Small intestine (tissue), 7 donors: ENCODE measurements at regions not wholly inside any gene's neighbourhood (a gene's known extent, or its start where the extent isn't known, plus 50 kb on each side); places are given as distances from the start of the nearest gene placed in this dataset.
A peak's percentile ranks its signal among the peaks of the same experiment; 100 is the strongest.

ENCODE experiments used
- DNase-seq, 2 donors: peaks; one replicate each; pipeline versions ENCODE4 v3.0.0 to v3.0.0-alpha.2; 2013
- FAIRE-seq: peaks from 2 replicates; lab custom pipeline; 2012; peaks lifted over from hg19 to GRCh38; lab: Jason Lieb, UNC
- H3K27ac ChIP-seq, 3 donors: one replicate each; pipeline ENCODE4 v1.5.1; 2013; ENCODE audit warnings: low read length in 2 of 3, mild to moderate bottlenecking in 2 of 3, control low read depth in 1 of 3, inconsistent platforms in 1 of 3, low read depth in 1 of 3, moderate library complexity in 1 of 3
- H3K27me3 ChIP-seq, 3 donors: one replicate each; pipeline ENCODE4 v1.6.1; 2013; ENCODE audit warnings: low read length in 3 of 3, inconsistent platforms in 1 of 3; ENCODE audit not compliant: control insufficient read depth in 3 of 3, insufficient read depth in 3 of 3
- H3K36me3 ChIP-seq, 3 donors: one replicate each; pipeline ENCODE4 v1.6.1; 2013; ENCODE audit warnings: low read length in 3 of 3, inconsistent platforms in 1 of 3, low read depth in 1 of 3, mild to moderate bottlenecking in 1 of 3, moderate library complexity in 1 of 3; ENCODE audit not compliant: control insufficient read depth in 3 of 3, insufficient read depth in 2 of 3
- H3K4me1 ChIP-seq, 3 donors: one replicate each; pipeline ENCODE4 v1.6.1; 2013; ENCODE audit warnings: low read length in 2 of 3, inconsistent platforms in 1 of 3, low read depth in 1 of 3, mild to moderate bottlenecking in 1 of 3, moderate library complexity in 1 of 3; ENCODE audit not compliant: control insufficient read depth in 3 of 3, insufficient read depth in 2 of 3
- H3K4me3 ChIP-seq, 3 donors: one replicate each; pipeline ENCODE4 v1.5.1; 2013; ENCODE audit warnings: low read length in 3 of 3, control low read depth in 1 of 3, inconsistent platforms in 1 of 3, low read depth in 1 of 3, mild to moderate bottlenecking in 1 of 3, moderate library complexity in 1 of 3
- H3K9me3 ChIP-seq, 2 donors: one replicate each; pipeline ENCODE4 v1.6.1; 2013; ENCODE audit warnings: low read depth in 1 of 2, low read length in 1 of 2; ENCODE audit not compliant: control insufficient read depth in 2 of 2, insufficient read depth in 1 of 2
- WGBS, 3 donors: extraction: QIAGEN DNeasy Blood & Tissue Kit; methylation state at CpG; one replicate each; pipeline ENCODE4 v1.1.7; 2013; 5-methylcytosine and 5-hydroxymethylcytosine counted together
- donor health status: healthy with polysubstance abuse.
- donor health status: control.
- donor health status: control.
- donor health status: Bipolar disorder and iron deficiency.
- donor health status: healthy.

- Histone ChIP-seq H3K27ac (peak overlapping the region in 1 of 3 donors; percentile 2), H3K9me3 (peaks cover 0 to 7% of the 10 kb centered on the region in 2 donors), H3K4me1 (peaks cover 2 to 19% (median 14%) of the 10 kb centered on the region in 3 donors), H3K36me3 (no peaks in the 10 kb centered on the region), H3K4me3 (no peak overlapping the region), H3K27me3 (no peaks in the 10 kb centered on the region)
- WGBS, 3 donors = 52 to 77% (median 76%) methylated on average over 7 of the region's 7 CpGs
- FAIRE-seq = no peak
- DNase-seq = no peak
Measured at GRCh38 chr5:67272453-67273130, 76.0 kb upstream of the CD180 start.

GRCh38 chr5:67268231-67269021 lies 71.8 kb upstream of the CD180 start:
- H3K4me3 ChIP-seq = peak overlapping the region in 1 of 3 donors; percentile 21
- 4 to 23% (median 22%) methylated on average over 10 of the region's 10 CpGs for WGBS, 3 donors
- FAIRE-seq = no peak

GRCh38 chr5:67267512-67268216 lies 71.1 kb upstream of the CD180 start:
- DNase-seq (peak; percentile 36 to 42), FAIRE-seq (no peak)
- Histone ChIP-seq H3K9me3 (no peaks in the 10 kb centered on the region), H3K36me3 (no peaks in the 10 kb centered on the region), H3K4me3 (no peak overlapping the region), H3K27ac (peak overlapping the region; percentile 70 to 82 (median 72)), H3K4me1 (peaks cover 5 to 28% (median 14%) of the 10 kb centered on the region in 3 donors), H3K27me3 (no peaks in the 10 kb centered on the region)
- 16 to 37% (median 21%) methylated on average over 7 of the region's 7 CpGs for WGBS, 3 donors

More at GRCh38 chr5:67268231-67269021, 71.8 kb upstream of the CD180 start:
- no peaks in the 10 kb centered on the region for H3K27me3 ChIP-seq
- H3K4me1 ChIP-seq = peaks cover 5 to 28% (median 14%) of the 10 kb centered on the region in 3 donors
- H3K36me3 ChIP-seq = no peaks in the 10 kb centered on the region
- no peaks in the 10 kb centered on the region for H3K9me3 ChIP-seq
- DNase-seq = peak; percentile 91 to 96
- H3K27ac ChIP-seq = peak overlapping the region; percentile 70 to 89 (median 75)

GRCh38 chr5:67266654-67267350 lies 70.2 kb upstream of the CD180 start:
- H3K27me3 ChIP-seq = no peaks in the 10 kb centered on the region
- peak overlapping the region in 2 of 3 donors; percentile 70 to 82 for H3K27ac ChIP-seq
- WGBS, 3 donors = 78 to 84% (median 81%) methylated on average over 6 of the region's 6 CpGs
- H3K4me1 ChIP-seq = peaks cover 5 to 28% (median 14%) of the 10 kb centered on the region in 3 donors
- DNase-seq (no peak), FAIRE-seq (no peak)
- no peaks in the 10 kb centered on the region for H3K36me3 ChIP-seq
- H3K9me3 ChIP-seq = no peaks in the 10 kb centered on the region
- H3K4me3 ChIP-seq = no peak overlapping the region

- Histone ChIP-seq H3K4me1 (peaks cover 5 to 28% (median 14%) of the 10 kb centered on the region in 3 donors), H3K4me3 (no peak overlapping the region), H3K27ac (no peak overlapping the region), H3K9me3 (no peaks in the 10 kb centered on the region), H3K27me3 (no peaks in the 10 kb centered on the region), H3K36me3 (no peaks in the 10 kb centered on the region)
- 52 to 72% (median 55%) methylated on average over 1 of the region's 1 CpG for WGBS, 3 donors
- DNase-seq (no peak), FAIRE-seq (no peak)
Measured at GRCh38 chr5:67265951-67266350, 69.4 kb upstream of the CD180 start.

GRCh38 chr5:67263656-67264408 lies 67.2 kb upstream of the CD180 start:
- FAIRE-seq (no peak), DNase-seq (no peak)
- Histone ChIP-seq H3K4me1 (peaks cover 2 to 20% (median 4%) of the 10 kb centered on the region in 3 donors), H3K4me3 (no peak overlapping the region), H3K9me3 (no peaks in the 10 kb centered on the region), H3K36me3 (no peaks in the 10 kb centered on the region), H3K27me3 (no peaks in the 10 kb centered on the region), H3K27ac (no peak overlapping the region)
- WGBS, 3 donors = 80 to 92% (median 90%) methylated on average over 4 of the region's 4 CpGs

- no peaks in the 10 kb centered on the region for H3K27me3 ChIP-seq
- no peaks in the 10 kb centered on the region for H3K36me3 ChIP-seq
- DNase-seq = no peak
- FAIRE-seq = no peak
- H3K9me3 ChIP-seq = no peaks in the 10 kb centered on the region
- peaks cover 2 to 13% (median 4%) of the 10 kb centered on the region in 3 donors for H3K4me1 ChIP-seq
- H3K27ac ChIP-seq = no peak overlapping the region
- H3K4me3 ChIP-seq = no peak overlapping the region
Measured at GRCh38 chr5:67262956-67263355, 66.4 kb upstream of the CD180 start.
